K562 (cell line): ENCODE measurements at regions not wholly inside any gene's neighbourhood (a gene's known extent, or its start where the extent isn't known, plus 50 kb on each side); places are given as distances from the start of the nearest gene placed in this dataset.
A peak's percentile ranks its signal among the peaks of the same experiment; 100 is the strongest.

ENCODE experiments used
- ATAC-seq: fragments of 200-7000 bp; cut with Tn5 transposase; 3 replicates; pipeline ENCODE4 v1.9.1; 2020; ENCODE audit warnings: moderate library complexity
- BruUV-seq: library from RNA; stranded (reverse); fragments of 400-500 nt; replicated peaks from 2 replicates; lab custom pipeline; 2021; lab: Mats Ljungman, UMichigan
- CTCF ChIA-PET: fragments of 300-600 bp; formaldehyde crosslinking; extraction: SDS; loops from one replicate; lab custom pipeline; 2021; ENCODE audit warnings: low intra/inter-chr PET ratio; lab: Yijun Ruan, JAX
- POLR2A ChIA-PET: fragments of 300-600, 350-650 bp; sonication (Branson Sonifier 250); formaldehyde crosslinking; extraction: SDS; loops from one replicate; lab custom pipeline; 2021; ENCODE audit warnings: antibody characterized with exemption, inconsistent platforms; lab: Yijun Ruan, JAX
- DNase-seq, 4 experiments: peaks; one replicate each; pipeline versions ENCODE4 v3.0.0 to v3.0.0-alpha.2; 2011 to 2018; ENCODE audit warnings: low spot score in 3 of 4, mixed read lengths in 3 of 4; ENCODE audit errors: extremely low read depth in 1 of 4
- FAIRE-seq: peaks from 2 replicates; lab custom pipeline; 2011; peaks lifted over from hg19 to GRCh38; lab: Jason Lieb, UNC
- H2AFZ ChIP-seq: 2 replicates; pipeline ENCODE4 v1.6.0; 2011; ENCODE audit warnings: low read depth, low read length, control low read depth, inconsistent platforms
- H3K27ac ChIP-seq: fragments of 200-600 bp; 3 replicates; pipeline ENCODE4 v1.8.0; 2011; ENCODE audit warnings: low read depth, mild to moderate bottlenecking, control low read depth, inconsistent platforms, low read length, moderate library complexity, mixed read lengths; ENCODE audit errors: extremely low read depth
- H3K27me3 ChIP-seq, 2 experiments: fragments of 300-600 bp in 1 of 2; 2 replicates in 1 of 2; 3 replicates in 1 of 2; pipeline versions ENCODE4 v1.6.0 to v1.8.0; 2011; ENCODE audit warnings: inconsistent platforms in 2 of 2, low read length in 2 of 2, mild to moderate bottlenecking in 1 of 2, mixed read lengths in 1 of 2, moderate library complexity in 1 of 2; ENCODE audit not compliant: control insufficient read depth in 2 of 2, insufficient read depth in 2 of 2
- H3K36me3 ChIP-seq: fragments of 300-600 bp; 3 replicates; pipeline ENCODE4 v1.8.0; 2011; ENCODE audit warnings: mild to moderate bottlenecking, low read length, inconsistent platforms; ENCODE audit not compliant: control insufficient read depth, insufficient read depth
- H3K4me1 ChIP-seq, 2 experiments: fragments of 200-600 bp in 1 of 2; replicated peaks in 1 of 2; 2 replicates in 1 of 2; 3 replicates in 1 of 2; pipeline versions ENCODE4 v1.5.1 to v1.8.0; 2011; ENCODE audit warnings: inconsistent platforms in 2 of 2, low read length in 2 of 2, mild to moderate bottlenecking in 1 of 2, mixed read lengths in 1 of 2, moderate library complexity in 1 of 2; ENCODE audit not compliant: control insufficient read depth in 2 of 2, insufficient read depth in 2 of 2
- H3K4me2 ChIP-seq: 2 replicates; pipeline ENCODE4 v1.6.1; 2011; ENCODE audit warnings: low read length, control low read depth, inconsistent platforms, mixed read lengths; ENCODE audit not compliant: insufficient read depth
- H3K4me3 ChIP-seq: fragments of 200-600 bp; sonication (generic), shearing (Covaris generic); 2 replicates; pipeline ENCODE4 v1.5.1; 2016; ENCODE audit warnings: control low read depth, inconsistent platforms
- H3K79me2 ChIP-seq: fragments of 200-600 bp; 3 replicates; pipeline ENCODE4 v1.8.0; 2011; ENCODE audit warnings: low read length, inconsistent platforms; ENCODE audit not compliant: control insufficient read depth, insufficient read depth
- H3K9ac ChIP-seq, 2 experiments: 2 replicates each; pipeline versions ENCODE4 v1.6.0 to v1.6.1; 2011; ENCODE audit warnings: low read depth in 2 of 2, low read length in 2 of 2, control low read depth in 1 of 2, inconsistent platforms in 1 of 2, mild to moderate bottlenecking in 1 of 2, mixed read lengths in 1 of 2; ENCODE audit not compliant: insufficient read depth in 1 of 2
- H3K9me1 ChIP-seq: one replicate; pipeline ENCODE4 v1.6.0; 2011; ENCODE audit warnings: inconsistent platforms, mild to moderate bottlenecking, low read length, moderate library complexity; ENCODE audit not compliant: control insufficient read depth, insufficient read depth
- H3K9me3 ChIP-seq: replicated peaks from 2 replicates; pipeline ENCODE4 v1.5.1; 2011; ENCODE audit warnings: low read depth, low read length, inconsistent platforms; ENCODE audit not compliant: control insufficient read depth, insufficient read depth
- H4K20me1 ChIP-seq: replicated peaks from 2 replicates; pipeline ENCODE4 v1.6.1; 2011; ENCODE audit warnings: low read length, inconsistent platforms, mixed read lengths; ENCODE audit not compliant: control insufficient read depth, insufficient read depth
- BRD9 ChIP-seq: fragments of 450-650 bp; IDR thresholded peaks from 2 replicates; pipeline ENCODE4 v1.6.1; 2018; ENCODE audit warnings: low read depth; ENCODE audit not compliant: partially characterized antibody
- C11orf30 ChIP-seq: fragments of 450-650 bp; IDR thresholded peaks from 2 replicates; pipeline ENCODE4 v1.6.1; 2016; ENCODE audit warnings: low read depth, mild to moderate bottlenecking
- CCAR2 ChIP-seq: fragments of 200-400 bp; formaldehyde crosslinking; IDR thresholded peaks from 2 replicates; pipeline ENCODE4 v1.6.1; 2017; ENCODE audit warnings: mild to moderate bottlenecking, low read depth, low read length
- CHD4 ChIP-seq: fragments of 200-600 bp; sonication (generic); IDR thresholded peaks from 3 replicates; pipeline ENCODE4 v1.6.1; 2012; ENCODE audit warnings: low read depth, mild to moderate bottlenecking, mixed read lengths, low read length, inconsistent platforms; ENCODE audit not compliant: insufficient read depth, insufficient replicate concordance, poor library complexity, severe bottlenecking
- DEAF1 ChIP-seq: fragments of 450-650 bp; formaldehyde crosslinking; IDR thresholded peaks from 2 replicates; pipeline ENCODE4 v1.4.0; 2020; ENCODE audit warnings: mild to moderate bottlenecking, moderate library complexity
- ESRRB ChIP-seq: fragments of 250-450 bp; sonication (Bioruptor Pico); IDR thresholded peaks from 2 replicates; pipeline ENCODE4 v1.5.0; 2020; ENCODE audit warnings: mild to moderate bottlenecking, moderate library complexity, borderline replicate concordance
- HDAC3 ChIP-seq: fragments of 450-650 bp; IDR thresholded peaks from 2 replicates; pipeline ENCODE4 v1.6.1; 2018; ENCODE audit warnings: borderline replicate concordance, mild to moderate bottlenecking, moderate library complexity; ENCODE audit not compliant: partially characterized antibody
- HSF4 ChIP-seq: fragments of 250-450 bp; sonication (Bioruptor Pico); IDR thresholded peaks from 2 replicates; pipeline ENCODE4 v2.1.2; 2022; ENCODE audit warnings: mild to moderate bottlenecking, moderate library complexity, borderline replicate concordance
- ILK ChIP-seq: fragments of 450-650 bp; IDR thresholded peaks from 2 replicates; pipeline ENCODE4 v1.6.1; 2016; ENCODE audit warnings: missing genetic modification characterization, low read depth, mild to moderate bottlenecking, missing compliant biosample characterization, moderate library complexity, borderline replicate concordance
- MAFK ChIP-seq: IDR thresholded peaks from 2 replicates; pipeline ENCODE4 v1.6.1; 2011; ENCODE audit warnings: low read length, improper control_type of control experiment
- RNF2 ChIP-seq: sonication (generic); IDR thresholded peaks from 2 replicates; pipeline ENCODE4 v1.6.1; 2016
- RUNX1 ChIP-seq: sonication (generic); IDR thresholded peaks from 2 replicates; pipeline ENCODE4 v1.6.1; 2016; ENCODE audit warnings: antibody characterized with exemption, low read depth
- STAT5B ChIP-seq: fragments of 250-450 bp; sonication (Bioruptor Pico); IDR thresholded peaks from 2 replicates; pipeline ENCODE4 v1.8.0; 2021; ENCODE audit warnings: mild to moderate bottlenecking, inconsistent platforms
- ZBTB17 ChIP-seq: fragments of 450-650 bp; formaldehyde crosslinking; IDR thresholded peaks from 2 replicates; pipeline ENCODE4 v1.4.0; 2020; ENCODE audit warnings: mild to moderate bottlenecking
- ZC3H8 ChIP-seq: fragments of 450-650 bp; IDR thresholded peaks from 2 replicates; pipeline ENCODE4 v1.6.1; 2017
- ZNF12 ChIP-seq: sonication (generic); formaldehyde crosslinking; IDR thresholded peaks from 2 replicates; pipeline ENCODE4 v1.4.0; 2020; ENCODE audit warnings: mild to moderate bottlenecking, missing genetic modification reagents
- ZNF766 ChIP-seq: fragments of 200-800 bp; sonication (Bioruptor generic); conservative IDR thresholded peaks from 2 replicates; pipeline ENCODE4 v1.6.1; 2016; ENCODE audit warnings: missing genetic modification characterization, missing compliant biosample characterization
- WGBS: fragments of 100-300 bp; shearing (Covaris generic); methylation state at CpG from one replicate; pipeline ENCODE4 v1.1.6; 2016; ENCODE audit warnings: low coverage, mixed read lengths; ENCODE audit not compliant: insufficient coverage; ENCODE audit errors: missing lambda C conversion rate; 5-methylcytosine and 5-hydroxymethylcytosine counted together
- in situ Hi-C: fragments of 300-500 bp; cut with MboI; formaldehyde crosslinking; loops from 4 replicates; pipeline ENCODE4 v1.15.0; 2018; ENCODE audit warnings: inconsistent platforms, mixed read lengths
- intact Hi-C: fragments of 100-400 bp; cut with micrococcal nuclease; formaldehyde crosslinking; loops from 2 replicates; pipeline ENCODE4 v1.14.2; 2022

DNA sequence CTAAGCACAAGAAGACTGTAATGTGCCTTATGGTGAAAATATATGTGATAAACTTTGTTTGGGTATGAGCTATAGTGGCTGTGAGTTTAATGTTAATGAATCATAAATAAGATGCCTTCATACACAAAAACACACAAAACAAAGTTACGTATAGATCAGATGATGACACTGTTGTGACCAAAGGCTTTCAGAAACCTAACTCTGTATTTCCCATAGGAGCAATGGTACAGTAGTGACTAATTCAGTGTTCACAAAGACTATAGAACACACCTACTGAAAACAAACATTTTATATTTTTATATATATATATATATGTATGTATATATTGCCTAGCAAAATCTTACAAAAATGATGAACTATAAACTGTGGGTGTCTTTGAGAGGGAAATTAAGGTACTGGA is 393.8 kb upstream of the DCN start:
- POLR2A ChIA-PET = no interaction called here
- FAIRE-seq = no peak
- CTCF ChIA-PET = no interaction called here

DNA sequence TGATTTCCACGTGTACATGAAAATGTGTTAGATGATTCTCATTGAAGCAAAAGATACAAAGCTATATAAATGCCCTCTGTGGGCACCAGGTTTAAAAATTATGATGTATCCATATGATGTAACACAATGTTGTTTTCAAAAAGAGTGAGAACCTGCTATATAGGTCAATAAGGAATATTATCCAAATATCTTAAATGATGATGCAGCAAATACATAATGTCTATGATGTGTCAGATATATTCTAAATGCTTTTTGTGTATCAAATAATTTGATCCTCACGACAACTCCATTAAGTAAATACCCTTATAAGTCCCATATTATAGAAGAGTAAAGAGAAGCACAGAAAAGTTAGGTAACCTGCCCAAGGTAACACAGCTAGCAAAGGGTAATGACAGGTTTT is 393.0 kb upstream of the DCN start:
- Histone ChIP-seq H3K9me3 (no peaks in the 10 kb centered on the region), H3K9ac (no peak overlapping the region), H3K27me3 (no peaks in the 10 kb centered on the region), H3K79me2 (peaks cover 23% of the 10 kb centered on the region), H4K20me1 (no peaks in the 10 kb centered on the region), H3K9me1 (no peaks in the 10 kb centered on the region), H3K4me2 (no peak overlapping the region), H3K36me3 (peaks cover 4% of the 10 kb centered on the region; the same call in 1 of the 3 replicates), H2AFZ (no peak overlapping the region), H3K4me3 (no peak overlapping the region), H3K4me1 (no peaks in the 10 kb centered on the region), H3K27ac (no peak overlapping the region)
- POLR2A ChIA-PET = interaction anchor here (0.9 to 2.0 kb wide), 2 partner anchors 13 to 59 kb away, joined by 3 to 6 read pairs; no protein-coding TSS in a partner anchor
- DNase-seq (no peak), FAIRE-seq (no peak), ATAC-seq (no peak)
- no TSS peak for BruUV-seq
- intact Hi-C loops = loop anchor here (5.0 kb wide), 2 partner anchors 57 to 193 kb away; no protein-coding TSS in a partner anchor
- in situ Hi-C loops = no loop called here
- CTCF ChIA-PET = interaction anchor here (0.6 kb wide), 1 partner anchor 173 kb away, joined by 3 read pairs; no protein-coding TSS in a partner anchor
- WGBS = 77% methylated on average over 2 of the region's 2 CpGs
- TF ChIP-seq CHD4 = no peak
- no peak for TF ChIP-seq ZNF766 (CRISPR knock-in tag)
- no peak for TF ChIP-seq HDAC3
- no peak for TF ChIP-seq ZBTB17 (CRISPR knock-in tag)
- TF ChIP-seq ZNF12 (CRISPR knock-in tag) = no peak
- TF ChIP-seq MAFK = peak; percentile 38; the same call in 1 of the 2 replicates
- TF ChIP-seq HSF4 (CRISPR knock-in tag) = no peak
- peak; percentile 70 for TF ChIP-seq C11orf30
- no peak for TF ChIP-seq RUNX1
- TF ChIP-seq CCAR2 = no peak
- no peak for TF ChIP-seq BRD9
- no peak for TF ChIP-seq RNF2
- no peak for TF ChIP-seq ILK (tag)
- TF ChIP-seq DEAF1 (CRISPR knock-in tag) = no peak
- no peak for TF ChIP-seq ZC3H8
- no peak for TF ChIP-seq ESRRB

More for the DNA sequence above, 393.8 kb upstream of the DCN start:
- Histone ChIP-seq H3K9me3 (no peaks in the 10 kb centered on the region), H3K4me1 (no peaks in the 10 kb centered on the region), H3K36me3 (no peaks in the 10 kb centered on the region; the same call in 2 of the 3 replicates), H2AFZ (no peak overlapping the region), H3K4me3 (no peak overlapping the region), H4K20me1 (no peaks in the 10 kb centered on the region), H3K27me3 (no peaks in the 10 kb centered on the region), H3K9me1 (no peaks in the 10 kb centered on the region), H3K79me2 (peaks cover 23% of the 10 kb centered on the region), H3K4me2 (no peak overlapping the region), H3K9ac (no peak overlapping the region), H3K27ac (no peak overlapping the region)
- ATAC-seq (no peak), DNase-seq (no peak)
- WGBS = 100% methylated on average over 1 of the region's 1 CpG
- intact Hi-C loops (loop anchor here (5.0 kb wide), 2 partner anchors 56 to 194 kb away; no protein-coding TSS in a partner anchor), in situ Hi-C loops (no loop called here)
- BruUV-seq = no TSS peak
- no peak for TF ChIP-seq STAT5B (CRISPR knock-in tag)
